ENCODE measurements at regions not wholly inside any gene's neighbourhood (a gene's known extent, or its start where the extent isn't known, plus 50 kb on each side); places are given as distances from the start of the nearest gene placed in this dataset.

GRCh38 chr4:28427306-28428085, 1566.9 kb downstream of the STIM2 start (continued):
- TF ChIP-seq ZBTB11 (CRISPR knock-in tag; IDR thresholded peaks at IDR 0.05) (no peak), USF1 (IDR thresholded peaks at IDR 0.05; ENCODE audit: borderline replicate concordance, extremely low read length, insufficient read depth, low read depth, low read length) (no peak)

- no peak overlapping the region for H3K4me3 ChIP-seq
- WGBS (ENCODE audit: insufficient coverage, insufficient replicate concordance, low lambda C conversion rate, missing lambda C conversion rate): 5% methylated on average over 7 of the region's 7 CpGs
- no peaks in the 10 kb centered on the region for H3K27me3 ChIP-seq (replicated peaks in 1 of 2; ENCODE audit: control insufficient read depth in 2 of 2, insufficient read depth in 2 of 2, low read length in 1 of 2)
- ATAC-seq: no peak
- H3K36me3 ChIP-seq (ENCODE audit: control insufficient read depth in 2 of 2, insufficient read depth in 2 of 2, low read length in 1 of 2): no peaks in the 10 kb centered on the region
- in situ Hi-C loops (cut with MboI): no loop called here
- intact Hi-C loops (cut with micrococcal nuclease; ENCODE audit: unreplicated experiment): no loop called here
- ChIA-PET RAD21 (ENCODE audit: unreplicated experiment) (interaction anchor here (1.4 kb wide), 1 partner anchor 206 kb away, joined by 3 read pairs; no protein-coding TSS in a partner anchor), POLR2A (no interaction called here), SMC1A (ENCODE audit: uncharacterized antibody, unreplicated experiment) (interaction anchor here (1.0 to 2.1 kb wide), 2 partner anchors 9 to 11 kb away, joined by 5 to 6 read pairs; no protein-coding TSS in a partner anchor), CTCF (interaction anchor here (1.4 kb wide), 1 partner anchor 12 kb away, joined by 5 read pairs; no protein-coding TSS in a partner anchor)
- no peaks in the 10 kb centered on the region for H3K4me1 ChIP-seq (ENCODE audit: control insufficient read depth, insufficient read depth, low read length)
- no peaks in the 10 kb centered on the region for H4K20me1 ChIP-seq (ENCODE audit: control insufficient read depth, insufficient read depth)
- no peaks in the 10 kb centered on the region for H3K79me2 ChIP-seq (ENCODE audit: control insufficient read depth, insufficient read depth, low read length)
- H2AFZ ChIP-seq (ENCODE audit: control insufficient read depth, low read depth, low read length): no peak overlapping the region
- FAIRE-seq: no peak
- BruUV-seq (replicated peaks): no TSS peak
- H3K4me2 ChIP-seq (ENCODE audit: control insufficient read depth, insufficient read depth): no peak overlapping the region
- H3K27ac ChIP-seq (ENCODE audit: control insufficient read depth, insufficient read depth): no peak overlapping the region
- H3K9ac ChIP-seq (ENCODE audit: control insufficient read depth, insufficient read depth, low read length): no peak overlapping the region
- no peaks in the 10 kb centered on the region for H3K9me3 ChIP-seq (replicated peaks; ENCODE audit: control insufficient read depth, insufficient read depth, low read length)
- DNase-seq (ENCODE audit: low read depth, low spot score): no peak
- TF ChIP-seq BACH1 (IDR thresholded peaks at IDR 0.05; ENCODE audit: borderline replicate concordance): no peak
- no peak for TF ChIP-seq SMC3 (IDR thresholded peaks at IDR 0.05; ENCODE audit: borderline replicate concordance, low read length)
- no peak for TF ChIP-seq MEF2B (IDR thresholded peaks at IDR 0.05; ENCODE audit: partially characterized antibody, poor library complexity, severe bottlenecking)
- no peak for TF ChIP-seq ZNF274 (IDR thresholded peaks at IDR 0.05; ENCODE audit: insufficient read depth, insufficient read length)
- no peak for TF ChIP-seq CBX5 (IDR thresholded peaks at IDR 0.05; ENCODE audit: low read depth)
- no peak for TF ChIP-seq TARDBP (IDR thresholded peaks at IDR 0.05; ENCODE audit: borderline replicate concordance)
- no peak for TF ChIP-seq E2F4 (IDR thresholded peaks at IDR 0.05; ENCODE audit: low read depth, low read length)
- TF ChIP-seq HDAC6 (IDR thresholded peaks at IDR 0.05; ENCODE audit: unreplicated experiment): no peak
- no peak for TF ChIP-seq TAF1 (IDR thresholded peaks at IDR 0.05; ENCODE audit: borderline replicate concordance, low read depth, low read length)
- TF ChIP-seq RAD51 (IDR thresholded peaks at IDR 0.05): no peak
- no peak for TF ChIP-seq HSF1 (IDR thresholded peaks at IDR 0.05; ENCODE audit: low read depth, low read length)
- no peak for TF ChIP-seq RCOR1 (conservative IDR thresholded peaks at IDR 0.05; ENCODE audit: low read depth, low read length)
Observed at GRCh38 chr4:28432348-28433025, 1571.8 kb downstream of the STIM2 start.

All from GM12878 (cell line).